ENCODE measurements at regions not wholly inside any gene's neighbourhood (a gene's known extent, or its start where the extent isn't known, plus 50 kb on each side); places are given as distances from the start of the nearest gene placed in this dataset.
A peak's percentile ranks its signal among the peaks of the same experiment; 100 is the strongest.

DNA sequence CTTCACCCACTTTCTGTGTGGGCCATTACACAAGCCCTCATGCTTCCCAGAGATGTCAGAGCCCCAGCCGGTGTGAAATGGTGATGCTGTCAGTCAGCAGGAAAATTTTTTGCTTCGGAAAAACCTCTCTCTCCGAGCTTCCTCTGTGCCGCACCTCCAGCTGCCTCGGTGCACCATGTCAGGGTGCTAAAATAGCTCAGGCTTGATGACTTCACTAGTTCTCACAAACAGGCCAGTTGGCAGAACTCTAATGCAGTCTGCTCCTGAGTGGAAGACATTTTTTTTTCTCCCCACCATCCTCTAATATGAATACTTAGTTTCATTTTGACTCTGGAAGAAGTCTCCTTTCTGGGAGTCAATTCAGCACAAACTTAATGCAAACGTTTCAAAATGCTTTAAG, 71.3 kb downstream of the KLF12 start:
- TF ChIP-seq, protein P1, sequence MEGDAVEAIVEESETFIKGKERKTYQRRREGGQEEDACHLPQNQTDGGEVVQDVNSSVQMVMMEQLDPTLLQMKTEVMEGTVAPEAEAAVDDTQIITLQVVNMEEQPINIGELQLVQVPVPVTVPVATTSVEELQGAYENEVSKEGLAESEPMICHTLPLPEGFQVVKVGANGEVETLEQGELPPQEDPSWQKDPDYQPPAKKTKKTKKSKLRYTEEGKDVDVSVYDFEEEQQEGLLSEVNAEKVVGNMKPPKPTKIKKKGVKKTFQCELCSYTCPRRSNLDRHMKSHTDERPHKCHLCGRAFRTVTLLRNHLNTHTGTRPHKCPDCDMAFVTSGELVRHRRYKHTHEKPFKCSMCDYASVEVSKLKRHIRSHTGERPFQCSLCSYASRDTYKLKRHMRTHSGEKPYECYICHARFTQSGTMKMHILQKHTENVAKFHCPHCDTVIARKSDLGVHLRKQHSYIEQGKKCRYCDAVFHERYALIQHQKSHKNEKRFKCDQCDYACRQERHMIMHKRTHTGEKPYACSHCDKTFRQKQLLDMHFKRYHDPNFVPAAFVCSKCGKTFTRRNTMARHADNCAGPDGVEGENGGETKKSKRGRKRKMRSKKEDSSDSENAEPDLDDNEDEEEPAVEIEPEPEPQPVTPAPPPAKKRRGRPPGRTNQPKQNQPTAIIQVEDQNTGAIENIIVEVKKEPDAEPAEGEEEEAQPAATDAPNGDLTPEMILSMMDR (IDR thresholded peaks at IDR 0.05; ENCODE audit: borderline replicate concordance, insufficient read depth, low read depth, low read length): no peak
- peak overlapping the region; percentile 37 for H3K4me3 ChIP-seq (ENCODE audit: low read depth, low read length)

DNA sequence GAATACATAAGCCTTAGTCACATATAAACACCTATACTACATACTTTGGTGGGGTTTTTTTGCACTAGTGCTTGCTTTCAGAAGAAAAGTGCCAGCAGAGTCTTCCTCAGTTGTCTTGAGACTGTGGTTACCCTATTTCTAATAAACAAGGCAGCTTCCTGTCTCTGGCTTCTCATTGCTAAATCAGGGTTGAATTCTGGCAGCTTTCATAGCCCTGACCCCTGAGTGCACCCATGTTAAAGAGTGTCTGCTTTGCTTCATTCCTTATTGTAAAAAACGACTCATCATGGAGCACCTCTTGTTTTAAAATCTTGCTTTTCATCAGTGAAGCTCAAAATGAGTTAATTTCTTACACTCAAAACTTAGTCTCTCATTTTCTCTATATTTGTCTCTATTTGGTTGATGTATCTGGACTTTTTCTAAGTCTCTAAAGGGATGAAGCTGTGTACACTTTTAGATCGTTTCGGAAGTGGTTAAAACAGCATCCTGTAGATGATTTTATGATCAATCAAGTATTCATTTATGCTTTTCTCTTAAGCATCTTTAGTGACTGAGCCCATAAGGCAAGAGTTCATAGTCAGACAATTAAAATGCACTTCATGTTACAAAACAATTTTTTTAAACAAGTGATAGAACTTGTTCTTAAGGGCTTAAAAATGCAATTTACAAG, 72.1 kb downstream of the KLF12 start:
- H3K4me3 ChIP-seq (ENCODE audit: low read depth, low read length): no peak overlapping the region
- TF ChIP-seq, protein P1 (IDR thresholded peaks at IDR 0.05; ENCODE audit: borderline replicate concordance, insufficient read depth, low read depth, low read length): no peak

DNA sequence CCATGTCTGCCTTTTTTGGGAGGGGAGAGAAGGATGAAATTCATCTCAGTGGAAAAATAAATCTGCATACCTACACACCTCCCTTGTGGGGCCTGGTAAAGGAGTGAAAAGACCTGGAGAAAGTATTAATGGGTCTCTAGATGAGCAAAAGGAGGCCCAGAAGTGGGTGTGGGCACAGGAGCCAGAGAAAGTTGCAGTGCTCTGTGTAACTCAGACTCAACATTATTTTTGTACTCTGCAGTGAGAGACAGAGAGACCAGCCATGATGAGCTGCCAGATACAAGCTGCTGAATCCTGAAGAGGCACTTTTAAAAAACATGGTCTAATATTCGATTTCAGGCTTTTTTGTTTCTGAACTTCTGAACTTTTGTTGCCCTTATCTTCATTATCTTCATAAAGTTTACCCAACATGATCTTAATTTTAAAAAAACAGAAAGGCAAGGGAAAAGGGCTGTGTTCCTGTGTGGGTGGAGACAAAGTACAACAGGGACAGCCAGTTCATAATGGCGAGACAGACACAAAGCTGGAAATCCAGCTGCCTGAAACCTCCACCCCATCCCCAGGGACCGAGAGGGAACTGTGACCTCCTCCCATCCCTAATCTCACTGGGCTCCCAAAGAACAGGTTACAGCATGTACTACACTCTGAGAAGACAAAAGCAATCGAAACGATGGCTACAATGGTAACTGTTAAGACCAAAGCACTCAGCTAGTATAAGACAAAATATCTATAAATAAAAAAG, 77.2 kb downstream of the KLF12 start:
- TF ChIP-seq, protein P1 (IDR thresholded peaks at IDR 0.05; ENCODE audit: borderline replicate concordance, insufficient read depth, low read depth, low read length): no peak
- no peak overlapping the region for H3K4me3 ChIP-seq (ENCODE audit: low read depth, low read length)

DNA sequence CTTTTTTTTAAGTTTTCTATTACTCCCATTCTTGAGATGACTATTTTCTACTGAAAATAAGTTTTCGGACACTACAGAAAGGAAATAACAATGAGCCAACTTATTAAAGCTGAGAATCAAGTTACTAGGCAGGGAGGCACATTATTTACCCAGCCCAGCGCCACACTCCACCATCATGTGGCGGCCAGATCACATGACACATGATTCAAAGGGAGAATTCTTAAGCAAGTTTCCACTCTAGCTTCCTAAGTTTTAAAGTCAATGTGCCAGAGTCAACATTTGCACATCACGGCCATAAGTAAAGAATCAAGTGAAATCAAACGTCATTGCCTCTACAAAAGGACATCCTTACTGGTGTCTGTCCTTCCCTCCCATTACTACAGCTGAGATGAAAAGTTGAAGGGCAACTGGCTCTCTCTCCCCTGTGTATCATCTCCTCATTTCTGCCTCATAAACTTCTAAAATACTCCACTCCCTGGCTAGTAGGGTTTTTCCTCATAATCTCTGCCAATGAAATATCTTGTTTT, 81.7 kb downstream of the KLF12 start:
- no peak overlapping the region for H3K4me3 ChIP-seq (ENCODE audit: low read depth, low read length)
- TF ChIP-seq, protein P1 (IDR thresholded peaks at IDR 0.05; ENCODE audit: borderline replicate concordance, insufficient read depth, low read depth, low read length): no peak

DNA sequence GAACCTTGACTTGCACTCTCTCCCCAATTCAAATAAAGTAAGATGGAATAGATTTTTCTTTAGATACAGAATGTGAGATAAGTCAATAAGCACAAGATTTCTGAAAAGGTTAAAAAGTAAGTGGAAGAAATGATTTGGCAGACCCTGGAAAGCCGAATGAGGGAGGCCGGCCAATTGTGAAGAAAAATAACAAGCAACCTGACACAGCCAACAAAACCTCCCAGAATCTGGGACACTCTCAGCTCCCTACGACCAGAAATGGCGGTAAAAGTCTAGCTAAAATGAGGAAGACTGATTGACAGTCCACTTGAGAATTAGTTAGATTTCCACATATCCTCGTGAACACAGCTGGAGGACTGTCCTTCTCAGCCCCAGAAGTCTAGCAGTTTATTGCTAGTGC, 85.4 kb downstream of the KLF12 start:
- H3K4me3 ChIP-seq (ENCODE audit: low read depth, low read length): no peak overlapping the region
- TF ChIP-seq, protein P1 (IDR thresholded peaks at IDR 0.05; ENCODE audit: borderline replicate concordance, insufficient read depth, low read depth, low read length): no peak

DNA sequence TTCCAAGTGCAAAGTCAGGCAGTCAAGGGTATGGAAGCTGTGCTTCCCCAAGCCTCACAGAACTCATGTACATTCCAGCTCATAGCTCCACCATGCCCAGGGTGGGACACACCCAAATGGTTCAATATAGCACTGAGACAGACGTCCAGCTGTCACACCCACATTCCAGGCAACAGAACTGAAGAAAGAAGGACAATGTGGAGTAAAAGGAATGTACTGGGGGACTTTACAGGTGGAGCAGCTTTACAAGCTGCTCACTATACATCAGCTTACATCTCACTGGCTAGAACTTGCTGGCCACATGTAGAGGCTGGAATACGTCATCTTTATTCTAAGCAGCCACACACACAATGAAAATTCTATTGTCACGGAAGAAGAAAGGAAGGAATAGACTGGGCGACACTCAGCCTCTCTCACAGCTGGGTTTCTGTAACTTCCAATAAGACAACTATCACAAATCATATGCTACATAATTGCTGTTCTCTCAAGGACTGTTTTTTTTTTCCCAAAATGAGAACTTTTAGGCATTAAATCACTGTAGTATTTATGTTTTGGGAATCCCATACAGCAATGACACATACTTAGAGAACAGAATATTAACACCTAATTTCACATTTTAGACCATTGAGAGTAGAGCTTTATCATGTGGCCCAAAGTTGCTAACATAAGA, 86.1 kb downstream of the KLF12 start:
- TF ChIP-seq, protein P1 (IDR thresholded peaks at IDR 0.05; ENCODE audit: borderline replicate concordance, insufficient read depth, low read depth, low read length): no peak

More for the DNA sequence above, 86.1 kb downstream of the KLF12 start:
- H3K4me3 ChIP-seq (ENCODE audit: low read depth, low read length): no peak overlapping the region

All from GM12875 (cell line).